Stimulated activated CD4-positive, alpha-beta T cell treated with anti-CD3 and anti-CD28 coated beads, Interleukin-4, amount 100 ng/mL, for 4 hours (primary cell): ENCODE measurements at regions not wholly inside any gene's neighbourhood (a gene's known extent, or its start where the extent isn't known, plus 50 kb on each side); places are given as distances from the start of the nearest gene placed in this dataset.
"Not testable (repeated sequence)": the region's sequence is repeated elsewhere in the genome, so short reads cannot be mapped to it uniquely, and the experiment has no call there.

Experiments
- DNase-seq, 2 experiments: peaks; one replicate each; pipeline ENCODE4 v3.0.0-alpha.2; 2020

GRCh38 chr15:38002883-38003477 is 68.5 kb downstream of the TMCO5A start:
- DNase-seq = no peak

DNA sequence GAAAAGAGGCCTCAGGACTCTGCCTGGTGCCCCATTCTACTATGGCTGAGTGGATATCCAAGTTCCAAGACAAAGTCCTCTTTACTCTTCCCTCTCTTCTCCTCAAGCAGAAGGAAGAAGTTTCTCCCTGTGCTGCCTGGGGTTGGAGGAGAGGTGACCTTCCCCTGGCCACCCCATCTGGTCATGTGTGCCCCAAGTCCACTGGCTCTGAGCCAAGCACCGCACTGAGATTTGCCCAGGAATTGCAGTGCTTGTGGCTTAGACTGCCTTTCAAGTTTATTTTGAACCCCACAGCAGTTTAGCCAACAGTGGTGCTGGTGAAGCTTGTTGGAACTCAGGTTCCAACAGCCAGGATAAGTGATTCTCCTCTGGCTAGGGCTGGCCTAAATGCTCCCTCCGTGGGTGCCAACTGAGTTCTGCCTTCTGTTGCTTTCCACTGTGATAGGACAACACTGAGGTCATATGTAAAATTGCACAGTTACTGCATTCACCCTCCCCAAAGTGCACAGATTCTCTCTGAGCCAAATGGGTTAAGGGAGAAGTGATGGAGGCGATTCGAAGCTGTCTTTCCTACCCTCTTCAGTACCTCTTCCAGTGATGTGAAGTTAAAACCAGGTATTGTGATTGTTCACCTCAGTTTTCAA is 69.9 kb downstream of the TMCO5A start:
- DNase-seq = no peak

DNA sequence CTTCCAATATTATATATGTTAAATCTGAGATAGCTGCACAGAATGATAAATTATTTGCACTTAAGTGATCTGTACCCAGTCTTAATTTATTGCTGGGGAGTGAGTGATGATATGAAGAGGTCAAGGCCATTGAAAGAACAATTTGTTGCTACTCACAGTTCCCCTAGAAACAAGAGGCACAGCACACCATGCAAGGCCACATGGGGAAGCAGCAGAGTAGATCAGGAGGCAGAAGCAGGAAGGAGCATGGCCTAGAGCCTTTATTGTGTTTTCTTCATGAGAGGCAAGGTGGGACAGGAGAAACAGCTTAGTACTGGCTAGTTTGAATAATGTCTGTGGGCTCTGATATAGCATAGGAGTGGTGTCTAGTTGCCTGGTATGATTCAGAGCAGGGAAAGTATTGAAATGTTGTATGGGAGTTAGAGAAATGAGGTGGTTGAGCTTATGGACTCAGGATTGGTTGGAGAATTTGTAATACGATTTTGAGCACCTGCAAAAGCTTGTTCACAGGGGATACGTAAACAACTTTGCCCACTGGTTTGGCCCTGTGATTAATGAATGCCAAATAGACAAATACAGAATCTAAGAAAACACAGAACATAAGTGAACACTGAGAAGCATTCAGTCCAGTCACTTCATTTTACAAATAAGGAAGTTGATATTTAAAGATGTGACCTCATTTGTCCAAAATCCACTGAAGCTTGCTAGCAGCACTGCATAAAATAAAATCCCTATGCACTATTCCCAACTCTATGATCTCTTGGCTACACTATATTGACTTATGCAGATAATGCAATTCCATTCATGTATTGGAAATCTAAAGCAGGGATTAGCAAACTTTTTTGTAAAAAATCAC is 71.7 kb downstream of the TMCO5A start:
- DNase-seq = no peak

- no peak for DNase-seq
Observed at GRCh38 chr15:38010395-38010794, 76.0 kb downstream of the TMCO5A start.

DNA sequence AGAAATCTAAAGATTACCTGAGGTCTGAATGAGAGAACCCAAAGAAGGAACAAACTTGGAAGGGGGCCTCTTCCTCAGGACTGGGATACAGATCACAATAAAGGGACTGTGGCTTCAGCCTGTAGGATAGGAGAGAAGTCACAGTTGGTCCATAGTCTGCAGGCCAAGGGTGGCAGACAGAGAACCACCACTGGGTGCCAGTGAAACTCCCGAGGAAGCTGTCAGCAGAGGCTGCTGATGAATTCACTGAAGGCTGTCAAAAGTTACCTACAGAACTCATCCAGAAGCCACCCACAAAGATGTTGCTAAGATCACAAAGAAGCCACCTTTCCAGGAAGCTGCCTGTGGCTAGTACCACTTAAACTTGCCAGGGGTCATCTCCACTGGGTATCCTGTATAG is 78.5 kb downstream of the TMCO5A start:
- DNase-seq = no peak

- no peak for DNase-seq
Observed at GRCh38 chr15:38017721-38018120, 83.3 kb downstream of the TMCO5A start.

DNA sequence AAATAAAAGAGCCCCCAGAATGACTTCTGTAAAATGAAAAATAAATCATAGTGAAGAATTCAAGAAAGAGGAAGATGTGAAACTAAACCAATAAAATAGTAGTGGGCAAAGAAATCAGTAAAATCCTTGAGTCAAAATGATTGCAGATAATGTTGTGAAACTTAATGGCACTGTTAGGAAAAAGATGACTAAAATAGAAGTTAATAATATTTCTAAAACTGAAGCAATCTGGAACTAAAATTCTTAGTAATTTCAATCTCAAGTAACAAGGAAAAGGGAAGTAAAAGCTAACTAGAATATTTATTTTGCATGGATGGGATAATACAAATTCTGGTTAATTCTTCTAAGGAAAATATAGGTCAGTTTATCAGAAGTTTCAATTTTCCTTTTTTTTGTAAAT is 84.6 kb downstream of the TMCO5A start:
- DNase-seq = no peak

DNA sequence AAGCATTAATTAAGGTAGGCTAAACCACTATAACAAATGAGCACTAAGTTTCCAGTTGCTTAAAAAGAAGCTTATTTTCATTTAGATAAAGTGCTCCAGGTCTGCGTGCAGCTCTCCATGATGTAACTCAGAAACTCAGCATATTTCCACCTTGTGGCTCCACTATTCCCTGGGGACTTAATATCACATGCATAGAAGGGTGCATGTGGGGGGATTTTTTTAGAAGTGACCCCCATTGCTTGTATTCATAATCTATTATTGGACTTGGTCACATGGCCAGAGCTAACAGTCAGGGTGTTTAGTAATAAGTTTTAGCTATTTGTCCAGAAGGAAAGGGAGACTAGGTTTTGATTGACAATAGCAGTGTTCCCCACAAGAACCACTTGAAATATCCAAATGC is 86.8 kb downstream of the TMCO5A start:
- no peak for DNase-seq

- no peak for DNase-seq
Observed at GRCh38 chr15:38024293-38025091, 90.1 kb downstream of the TMCO5A start.

GRCh38 chr15:38025656-38026055 is 91.2 kb downstream of the TMCO5A start:
- DNase-seq = not testable (repeated sequence)

DNA sequence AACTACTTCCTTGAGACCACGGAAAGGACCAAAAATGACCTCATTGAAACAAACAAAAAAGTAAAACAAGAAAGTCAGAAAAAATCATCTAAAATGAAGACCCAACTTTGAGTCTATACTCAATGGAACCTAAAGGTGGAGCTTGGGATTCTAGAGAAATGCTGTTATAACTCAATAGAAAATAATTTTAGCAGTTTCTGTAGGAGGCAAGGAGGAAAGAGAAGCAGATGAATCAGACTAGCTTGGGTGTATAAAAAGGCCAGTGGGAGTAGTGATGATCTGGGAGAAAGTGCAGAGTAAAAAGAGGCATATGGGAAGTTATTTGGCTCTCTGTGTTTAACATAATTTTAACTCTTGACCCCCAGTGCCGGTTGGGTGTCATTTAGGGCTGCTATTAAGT is 94.4 kb downstream of the TMCO5A start:
- DNase-seq = no peak

DNA sequence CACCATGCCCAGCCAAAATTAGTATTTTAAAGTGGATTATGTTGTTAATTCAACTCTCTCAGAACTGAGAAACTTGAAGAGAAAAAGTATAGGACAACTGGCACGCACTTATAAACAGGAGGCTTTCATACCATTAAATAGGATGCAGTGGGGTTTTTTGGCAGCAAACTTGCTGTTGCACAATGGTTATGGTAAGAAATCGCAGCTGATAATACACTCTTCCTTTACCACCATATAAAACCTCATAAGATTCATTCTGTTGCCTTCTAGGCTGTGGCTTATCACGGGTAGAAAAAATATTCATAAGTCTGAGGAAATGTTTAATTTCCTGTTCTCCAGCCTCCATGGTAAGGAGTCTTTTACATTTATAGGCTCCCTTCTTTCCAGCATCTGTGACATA is 95.3 kb downstream of the TMCO5A start:
- DNase-seq = no peak

DNA sequence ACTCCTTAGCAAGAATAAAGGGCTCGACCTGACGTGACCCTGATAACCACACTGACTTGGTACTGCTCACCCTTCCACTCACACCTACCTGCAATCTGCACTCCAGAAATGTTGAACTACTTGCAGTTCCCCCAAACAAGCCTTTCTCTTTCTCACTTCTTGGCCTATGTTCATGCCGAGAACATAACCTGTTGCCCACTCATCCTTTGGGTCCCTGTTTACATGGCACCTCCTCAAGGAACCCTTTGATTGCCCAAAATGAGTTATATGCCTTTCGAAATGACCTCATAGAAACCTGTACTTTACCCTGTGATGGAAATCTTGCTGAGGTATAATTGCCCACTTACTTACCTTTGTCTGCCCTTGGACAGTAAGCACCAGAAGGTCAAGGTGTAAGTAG is 96.2 kb downstream of the TMCO5A start:
- DNase-seq = no peak

DNA sequence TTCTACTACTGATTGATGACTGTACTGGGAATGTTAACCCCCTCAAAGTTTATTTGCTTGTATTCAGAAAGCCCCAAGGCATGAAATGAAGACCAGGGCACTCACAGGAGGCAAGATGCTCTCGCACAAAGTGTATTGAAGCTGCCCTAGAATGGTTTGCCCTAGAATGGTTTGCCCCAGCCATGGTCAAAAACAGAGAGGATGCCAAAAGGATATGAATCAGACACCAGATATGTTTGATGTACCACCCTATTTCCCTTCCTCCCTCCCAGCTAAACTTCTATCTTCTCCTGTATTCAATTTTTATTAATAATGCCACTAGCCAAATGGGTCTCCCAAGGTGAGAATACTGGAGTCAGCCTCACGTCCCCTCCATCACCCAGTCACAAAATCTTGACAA is 101.3 kb downstream of the TMCO5A start:
- DNase-seq = no peak

DNA sequence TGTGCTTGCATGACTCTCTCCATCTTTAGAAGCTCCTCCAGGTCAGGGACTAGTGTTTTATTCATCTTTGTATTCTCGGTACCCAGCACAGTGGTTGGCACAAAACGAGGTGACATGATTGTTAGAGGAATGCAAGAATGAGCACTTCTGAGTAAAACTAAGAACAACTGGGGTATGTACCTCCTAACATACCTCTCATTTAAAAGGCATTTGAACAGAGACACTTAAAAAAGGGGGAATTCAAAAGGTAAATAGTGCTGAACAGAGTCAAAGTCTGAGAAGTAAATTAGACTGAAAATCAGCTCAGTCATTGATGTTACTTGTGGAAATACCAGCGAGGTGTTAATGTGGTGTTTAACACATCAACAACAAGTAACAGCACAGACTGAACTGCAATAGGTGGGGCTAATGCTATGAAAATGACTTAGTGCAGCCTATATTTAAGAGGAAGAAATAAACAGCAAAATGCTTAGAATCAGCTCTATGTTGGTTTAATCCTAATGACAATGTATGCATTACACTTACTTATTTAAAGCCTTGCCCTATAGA is 102.4 kb downstream of the TMCO5A start:
- no peak for DNase-seq

DNA sequence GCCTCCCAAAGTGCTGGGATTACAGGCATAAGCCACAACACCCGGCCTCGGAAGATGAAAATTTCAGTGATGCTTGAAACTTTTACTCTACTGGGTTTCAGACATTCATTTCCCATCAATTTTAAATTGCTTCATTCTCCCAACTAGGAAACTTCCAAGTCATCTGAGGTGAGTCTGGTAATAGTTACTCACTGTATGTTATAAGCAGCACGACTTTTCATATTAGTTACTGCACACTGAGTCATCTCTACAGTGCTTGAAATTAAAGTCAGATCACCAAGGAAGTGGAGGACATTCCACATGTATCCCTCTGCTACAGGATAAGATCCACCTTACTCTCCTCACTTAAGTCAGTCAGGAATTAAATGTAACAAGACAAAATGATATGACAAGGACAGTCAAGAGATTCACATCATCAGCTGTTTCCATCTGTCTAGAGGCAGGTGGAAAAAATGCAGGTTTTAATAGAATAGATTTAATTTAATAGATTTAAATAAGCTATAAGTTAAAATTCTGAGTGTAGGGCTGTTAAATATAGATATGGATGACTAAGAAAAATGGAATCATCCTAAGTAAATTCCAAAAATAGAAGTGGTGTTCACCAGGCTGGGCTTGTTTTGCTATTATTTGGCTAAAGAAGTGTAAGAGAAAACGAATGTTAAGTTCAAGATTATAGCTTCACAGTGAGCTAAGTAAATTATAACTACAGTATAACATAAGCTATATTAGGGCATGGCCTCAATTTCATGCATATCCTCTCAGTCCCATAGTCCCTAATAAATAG is 104.4 kb downstream of the TMCO5A start:
- DNase-seq = no peak

DNA sequence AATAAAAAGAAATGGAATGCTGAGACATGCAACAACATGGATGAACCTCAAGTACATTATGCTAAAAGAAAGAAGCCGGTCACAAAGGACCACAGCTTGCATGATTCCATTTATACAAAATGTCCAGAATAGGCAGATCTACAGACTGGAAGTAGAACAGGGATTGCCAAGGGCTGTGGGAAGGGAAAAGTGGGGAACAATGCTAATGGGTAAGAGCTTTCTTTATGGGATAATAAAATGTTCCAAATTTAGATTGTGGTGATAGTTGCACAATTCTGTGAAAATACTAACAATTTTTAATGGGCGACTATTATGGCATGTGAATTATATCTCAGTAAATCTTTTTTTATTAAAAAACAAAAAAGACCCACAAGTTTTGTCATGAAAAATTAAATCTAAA is 106.2 kb downstream of the TMCO5A start:
- DNase-seq = no peak

DNA sequence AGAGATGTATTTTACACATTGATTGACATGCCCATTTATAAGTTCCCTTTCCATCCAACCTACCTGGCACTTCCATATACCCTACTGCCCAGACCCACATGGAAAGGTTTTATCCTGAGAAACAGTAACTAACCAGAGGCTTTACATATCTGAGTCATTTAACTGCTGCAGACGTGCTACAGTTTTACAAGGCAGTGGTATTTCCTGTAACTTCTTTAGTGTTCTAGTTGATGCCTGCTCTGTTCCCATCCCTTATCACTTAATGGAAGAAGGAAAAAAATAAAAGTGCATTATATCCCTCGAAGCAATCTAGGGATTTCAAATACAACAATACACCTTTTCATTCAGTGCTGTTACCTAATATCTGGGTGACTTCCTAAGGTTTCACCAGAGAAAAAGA is 107.1 kb downstream of the TMCO5A start:
- no peak for DNase-seq

GRCh38 chr15:38042211-38042610 is 107.8 kb downstream of the TMCO5A start:
- no peak for DNase-seq

DNA sequence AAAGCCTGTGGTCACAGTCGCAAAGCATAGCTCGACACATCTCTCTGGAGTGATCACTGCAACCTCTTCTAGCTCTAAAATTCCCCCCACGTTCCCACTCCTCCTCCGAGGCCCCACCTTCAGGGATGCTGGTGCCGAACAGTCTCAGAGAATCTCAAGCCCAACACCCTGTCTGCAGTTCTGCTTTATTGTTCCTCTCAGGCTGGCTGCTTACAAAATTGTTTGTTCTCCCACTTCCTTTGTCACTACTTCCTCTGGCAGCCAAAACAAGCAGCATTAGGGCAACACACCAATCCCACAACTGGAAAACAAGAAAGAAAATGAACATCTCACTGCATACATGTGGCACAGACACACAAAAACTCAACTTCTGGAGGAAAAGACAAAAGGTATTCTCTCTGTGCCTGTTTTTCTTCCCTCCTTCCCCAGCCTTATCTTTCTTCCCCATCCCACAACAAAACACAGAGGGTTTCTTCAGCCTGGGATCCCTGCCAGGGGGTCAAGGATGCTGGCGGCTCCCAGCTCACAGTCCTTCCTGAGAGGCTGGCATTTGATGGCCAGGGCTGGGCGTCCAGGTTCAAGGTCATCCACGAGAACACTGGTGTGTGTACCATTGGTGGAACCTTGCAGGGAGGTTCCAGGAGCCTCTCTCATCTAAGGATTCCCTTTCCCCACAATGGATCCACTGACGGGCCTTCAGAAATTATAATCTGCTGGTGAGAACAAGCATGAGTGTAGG is 108.4 kb downstream of the TMCO5A start:
- no peak for DNase-seq

- DNase-seq = no peak
Observed at GRCh38 chr15:38046257-38047051, 112.0 kb downstream of the TMCO5A start.
